ENCODE measurements at regions not wholly inside any gene's neighbourhood (a gene's known extent, or its start where the extent isn't known, plus 50 kb on each side); places are given as distances from the start of the nearest gene placed in this dataset.

DNA sequence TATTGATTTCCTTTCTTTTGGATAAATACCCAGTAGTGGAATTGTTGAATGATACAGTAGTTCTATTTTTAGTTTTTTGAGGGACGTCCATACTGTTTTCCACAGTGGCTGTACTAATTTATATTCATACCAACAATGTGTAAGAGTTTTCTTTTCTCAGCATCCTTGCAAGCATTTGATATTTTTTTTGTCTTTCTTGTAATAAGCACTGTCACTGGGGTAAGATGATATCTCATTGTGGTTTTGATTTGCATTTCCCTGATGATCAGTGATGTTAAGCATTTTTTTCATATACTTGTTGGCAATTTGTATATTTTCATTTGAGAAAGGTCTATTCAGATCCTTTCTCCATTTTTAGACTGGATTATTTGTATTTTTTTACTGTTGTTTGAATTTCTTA lies 308.7 kb downstream of the PTEN start:
- H3K9me3 ChIP-seq (ENCODE audit: control insufficient read depth in 2 of 2, low read length in 2 of 2), result no peaks in the 10 kb centered on the region
- no peak overlapping the region for H3K27ac ChIP-seq (ENCODE audit: low read depth in 2 of 2, low read length in 2 of 2)
- no peak overlapping the region for H3K4me3 ChIP-seq (ENCODE audit: low read length in 2 of 2)
- H3K27me3 ChIP-seq (ENCODE audit: control insufficient read depth in 2 of 2, insufficient read depth in 2 of 2, low read length in 2 of 2), result no peaks in the 10 kb centered on the region
- H3K4me1 ChIP-seq (ENCODE audit: control insufficient read depth in 2 of 2, insufficient read depth in 2 of 2, low read length in 2 of 2), result no peaks in the 10 kb centered on the region
- H3K9ac ChIP-seq (ENCODE audit: low read depth in 1 of 2, low read length in 2 of 2), result no peak overlapping the region
- no peaks in the 10 kb centered on the region for H3K36me3 ChIP-seq (ENCODE audit: control insufficient read depth in 2 of 2, insufficient read depth in 2 of 2, low read length in 2 of 2)

DNA sequence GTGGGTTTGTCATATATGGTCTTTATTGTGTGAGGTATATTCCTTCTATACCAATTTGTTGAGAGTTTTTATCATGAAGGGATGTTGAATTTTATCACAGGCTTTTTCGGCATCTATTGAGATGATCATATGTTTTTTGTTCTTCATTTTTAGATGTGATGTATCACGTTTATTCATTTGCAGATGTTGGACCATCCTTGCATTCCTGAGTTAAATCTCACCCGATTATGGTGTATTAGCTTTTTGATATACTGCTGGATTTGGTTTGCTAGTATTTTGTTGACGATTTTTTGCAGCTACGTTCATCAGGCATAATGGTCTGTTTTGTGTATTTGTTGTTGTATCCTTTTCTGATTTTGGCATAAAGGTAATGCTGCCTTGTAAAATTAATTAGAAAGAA lies 311.0 kb downstream of the PTEN start:
- Histone ChIP-seq H3K36me3 (ENCODE audit: control insufficient read depth in 2 of 2, insufficient read depth in 2 of 2, low read length in 2 of 2) (no peaks in the 10 kb centered on the region), H3K9me3 (ENCODE audit: control insufficient read depth in 2 of 2, low read length in 2 of 2) (no peaks in the 10 kb centered on the region), H3K4me3 (ENCODE audit: low read length in 2 of 2) (no peak overlapping the region), H3K4me1 (ENCODE audit: control insufficient read depth in 2 of 2, insufficient read depth in 2 of 2, low read length in 2 of 2) (no peaks in the 10 kb centered on the region), H3K9ac (ENCODE audit: low read depth in 1 of 2, low read length in 2 of 2) (no peak overlapping the region), H3K27ac (ENCODE audit: low read depth in 2 of 2, low read length in 2 of 2) (no peak overlapping the region), H3K27me3 (ENCODE audit: control insufficient read depth in 2 of 2, insufficient read depth in 2 of 2, low read length in 2 of 2) (no peaks in the 10 kb centered on the region)

DNA sequence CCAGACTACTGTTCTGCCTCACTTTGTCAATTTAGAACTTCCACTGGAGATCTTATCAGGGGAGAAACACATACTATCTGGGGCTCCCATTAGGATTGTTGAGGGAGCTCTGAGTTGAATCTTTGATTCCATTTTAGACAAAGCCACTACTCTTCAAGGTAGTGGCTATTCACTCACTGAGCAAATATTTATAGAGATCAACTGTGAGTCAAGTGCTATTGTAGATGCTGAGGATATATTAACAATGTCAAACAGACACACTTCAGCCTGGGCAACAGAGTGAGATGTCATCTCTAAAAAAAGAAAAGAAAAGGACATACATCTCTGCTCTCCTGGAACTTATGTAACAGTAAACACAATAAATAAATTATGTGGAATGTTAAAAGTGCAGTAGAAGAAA lies 315.3 kb downstream of the PTEN start:
- no peak overlapping the region for H3K27ac ChIP-seq (ENCODE audit: low read depth in 2 of 2, low read length in 2 of 2)
- H3K4me3 ChIP-seq (ENCODE audit: low read length in 2 of 2), result no peak overlapping the region
- no peak overlapping the region for H3K9ac ChIP-seq (ENCODE audit: low read depth in 1 of 2, low read length in 2 of 2)
- no peaks in the 10 kb centered on the region for H3K27me3 ChIP-seq (ENCODE audit: control insufficient read depth in 2 of 2, insufficient read depth in 2 of 2, low read length in 2 of 2)
- H3K4me1 ChIP-seq (ENCODE audit: control insufficient read depth in 2 of 2, insufficient read depth in 2 of 2, low read length in 2 of 2), result no peaks in the 10 kb centered on the region
- no peaks in the 10 kb centered on the region for H3K36me3 ChIP-seq (ENCODE audit: control insufficient read depth in 2 of 2, insufficient read depth in 2 of 2, low read length in 2 of 2)
- no peaks in the 10 kb centered on the region for H3K9me3 ChIP-seq (ENCODE audit: control insufficient read depth in 2 of 2, low read length in 2 of 2)

DNA sequence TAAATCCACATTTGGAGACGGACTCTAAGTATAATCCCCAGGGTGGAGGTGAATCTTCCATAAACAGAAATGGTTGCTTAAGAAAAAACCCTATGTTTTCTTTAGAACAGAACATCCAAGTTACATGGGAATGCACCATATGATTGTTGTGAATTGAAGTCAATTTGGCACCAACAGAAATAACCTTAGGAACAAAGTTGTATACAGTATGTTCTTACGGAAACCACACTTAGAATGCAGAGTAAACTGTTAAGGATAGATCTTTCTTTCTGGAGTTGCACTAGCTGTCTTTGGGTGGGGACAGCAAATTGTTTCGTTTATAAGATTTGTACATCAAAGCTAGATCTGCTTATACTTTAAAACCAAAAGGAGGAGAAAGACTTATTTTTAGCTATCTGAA lies 316.4 kb downstream of the PTEN start:
- Histone ChIP-seq H3K27ac (ENCODE audit: low read depth in 2 of 2, low read length in 2 of 2) (no peak overlapping the region), H3K9me3 (ENCODE audit: control insufficient read depth in 2 of 2, low read length in 2 of 2) (no peaks in the 10 kb centered on the region), H3K9ac (ENCODE audit: low read depth in 1 of 2, low read length in 2 of 2) (no peak overlapping the region), H3K4me3 (ENCODE audit: low read length in 2 of 2) (no peak overlapping the region), H3K4me1 (ENCODE audit: control insufficient read depth in 2 of 2, insufficient read depth in 2 of 2, low read length in 2 of 2) (peaks cover 0 to 4% of the 10 kb centered on the region in 2 donors), H3K27me3 (ENCODE audit: control insufficient read depth in 2 of 2, insufficient read depth in 2 of 2, low read length in 2 of 2) (no peaks in the 10 kb centered on the region), H3K36me3 (ENCODE audit: control insufficient read depth in 2 of 2, insufficient read depth in 2 of 2, low read length in 2 of 2) (no peaks in the 10 kb centered on the region)

DNA sequence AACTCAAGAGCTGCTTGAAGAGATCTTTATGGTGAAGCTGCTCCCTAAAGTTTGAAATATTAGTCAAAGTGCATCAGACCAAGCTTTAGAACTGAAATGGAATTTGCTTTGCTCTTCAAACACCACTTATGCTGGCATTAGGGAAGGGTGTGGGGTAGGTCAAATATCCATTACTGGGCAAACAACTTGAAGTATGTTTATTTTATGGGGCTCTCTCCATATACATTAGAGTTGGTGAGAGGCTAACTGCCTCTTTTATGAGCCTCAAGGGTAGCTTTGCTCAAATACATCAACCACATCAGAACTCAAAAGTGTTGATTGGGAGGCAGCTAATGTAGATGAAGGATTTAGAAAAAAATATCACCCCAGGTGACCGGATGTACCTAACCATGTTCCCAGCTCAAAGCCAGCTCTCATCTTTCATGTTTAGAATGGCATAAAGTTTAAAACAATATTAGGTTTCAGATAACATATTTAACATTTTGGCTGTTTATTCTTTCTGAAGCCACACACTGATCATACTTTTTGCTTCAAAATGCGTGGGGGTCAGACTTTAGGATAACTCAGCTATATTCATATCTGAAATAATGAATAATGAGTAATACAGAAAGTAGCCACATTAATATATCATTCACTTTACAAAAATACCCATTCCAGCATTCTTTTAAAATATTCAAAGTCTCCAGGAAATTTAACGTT lies 318.6 kb downstream of the PTEN start:
- Histone ChIP-seq H3K36me3 (ENCODE audit: control insufficient read depth in 2 of 2, insufficient read depth in 2 of 2, low read length in 2 of 2) (no peaks in the 10 kb centered on the region), H3K4me3 (ENCODE audit: low read length in 2 of 2) (no peak overlapping the region), H3K27me3 (ENCODE audit: control insufficient read depth in 2 of 2, insufficient read depth in 2 of 2, low read length in 2 of 2) (no peaks in the 10 kb centered on the region), H3K4me1 (ENCODE audit: control insufficient read depth in 2 of 2, insufficient read depth in 2 of 2, low read length in 2 of 2) (peaks cover 0 to 6% of the 10 kb centered on the region in 2 donors), H3K27ac (ENCODE audit: low read depth in 2 of 2, low read length in 2 of 2) (no peak overlapping the region), H3K9me3 (ENCODE audit: control insufficient read depth in 2 of 2, low read length in 2 of 2) (no peaks in the 10 kb centered on the region), H3K9ac (ENCODE audit: low read depth in 1 of 2, low read length in 2 of 2) (no peak overlapping the region)

DNA sequence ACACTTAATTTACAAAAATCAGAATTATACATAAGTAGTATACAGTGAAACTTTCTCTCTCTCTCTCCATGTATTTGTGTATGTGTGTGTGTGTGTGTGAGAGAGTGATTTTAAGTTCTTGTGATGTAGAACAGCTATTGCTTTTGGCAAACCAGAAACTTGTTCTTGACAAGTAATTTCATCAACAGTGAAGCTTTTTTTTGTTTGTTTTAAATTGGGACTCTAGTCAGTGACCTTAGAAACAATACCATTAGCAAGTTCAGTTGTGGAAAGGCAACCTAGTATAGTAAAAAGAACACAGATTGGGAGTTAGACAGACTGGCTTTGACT lies 319.1 kb downstream of the PTEN start:
- H3K4me1 ChIP-seq (ENCODE audit: control insufficient read depth in 2 of 2, insufficient read depth in 2 of 2, low read length in 2 of 2), result peaks cover 0 to 6% of the 10 kb centered on the region in 2 donors
- no peaks in the 10 kb centered on the region for H3K27me3 ChIP-seq (ENCODE audit: control insufficient read depth in 2 of 2, insufficient read depth in 2 of 2, low read length in 2 of 2)
- no peak overlapping the region for H3K4me3 ChIP-seq (ENCODE audit: low read length in 2 of 2)
- H3K36me3 ChIP-seq (ENCODE audit: control insufficient read depth in 2 of 2, insufficient read depth in 2 of 2, low read length in 2 of 2), result no peaks in the 10 kb centered on the region
- no peak overlapping the region for H3K9ac ChIP-seq (ENCODE audit: low read depth in 1 of 2, low read length in 2 of 2)
- no peaks in the 10 kb centered on the region for H3K9me3 ChIP-seq (ENCODE audit: control insufficient read depth in 2 of 2, low read length in 2 of 2)
- H3K27ac ChIP-seq (ENCODE audit: low read depth in 2 of 2, low read length in 2 of 2), result no peak overlapping the region

DNA sequence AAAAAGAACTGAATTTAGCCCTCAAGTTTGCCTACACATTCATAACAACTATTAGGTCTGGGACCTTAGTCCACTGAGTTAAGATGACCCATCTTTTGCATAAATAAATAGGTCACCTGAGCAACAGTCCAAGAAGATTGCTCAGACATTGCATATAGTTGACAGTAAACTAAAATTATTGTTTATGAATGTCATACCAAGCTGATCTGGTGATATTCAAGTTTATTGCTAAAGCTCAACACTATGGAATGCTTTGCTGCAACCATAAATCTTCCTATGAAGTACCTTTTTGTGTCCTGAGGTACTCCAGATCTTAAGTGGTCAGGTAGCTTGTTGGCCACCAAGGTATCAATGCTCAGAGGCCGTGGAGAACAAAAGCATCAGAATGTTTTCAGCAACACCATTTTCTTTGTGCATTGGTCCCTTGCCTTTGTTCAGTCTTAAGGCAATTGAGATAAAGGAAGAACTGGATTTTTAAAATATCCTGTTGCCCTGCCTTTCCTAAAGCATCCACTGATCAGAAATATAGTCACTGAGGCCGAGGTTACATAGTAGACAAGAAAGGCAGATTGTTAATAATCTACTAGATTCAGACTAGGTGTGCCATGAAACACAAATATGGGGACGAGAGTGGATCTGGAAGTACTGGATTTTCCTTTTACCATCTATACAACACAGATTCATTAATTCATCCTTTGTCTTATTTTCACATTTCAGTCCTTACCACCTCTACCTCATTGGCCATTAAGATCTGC lies 321.3 kb downstream of the PTEN start:
- H3K4me1 ChIP-seq (ENCODE audit: control insufficient read depth in 2 of 2, insufficient read depth in 2 of 2, low read length in 2 of 2), result peaks cover 0 to 6% of the 10 kb centered on the region in 2 donors
- H3K27ac ChIP-seq (ENCODE audit: low read depth in 2 of 2, low read length in 2 of 2), result no peak overlapping the region
- no peaks in the 10 kb centered on the region for H3K27me3 ChIP-seq (ENCODE audit: control insufficient read depth in 2 of 2, insufficient read depth in 2 of 2, low read length in 2 of 2)
- H3K9ac ChIP-seq (ENCODE audit: low read depth in 1 of 2, low read length in 2 of 2), result no peak overlapping the region
- no peaks in the 10 kb centered on the region for H3K36me3 ChIP-seq (ENCODE audit: control insufficient read depth in 2 of 2, insufficient read depth in 2 of 2, low read length in 2 of 2)
- H3K4me3 ChIP-seq (ENCODE audit: low read length in 2 of 2), result no peak overlapping the region
- no peaks in the 10 kb centered on the region for H3K9me3 ChIP-seq (ENCODE audit: control insufficient read depth in 2 of 2, low read length in 2 of 2)

DNA sequence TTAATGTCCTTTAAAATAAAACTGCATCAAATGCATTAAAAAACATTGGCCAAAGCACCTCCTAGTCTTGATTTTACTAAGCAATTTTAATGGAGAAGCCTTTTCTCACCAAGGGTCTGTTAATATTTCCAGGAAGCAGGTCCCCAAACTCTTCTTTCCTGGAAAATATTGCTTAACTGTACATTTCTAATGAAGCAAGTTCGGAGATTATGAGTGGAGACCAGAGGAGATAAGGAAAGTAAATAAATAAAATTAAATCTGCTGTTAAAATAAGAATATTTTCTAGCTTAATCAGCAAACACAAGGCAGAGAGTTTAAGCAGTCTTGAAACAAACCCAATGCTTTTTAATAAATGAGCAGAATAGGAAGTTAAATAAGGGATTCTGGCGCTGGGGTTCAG lies 322.4 kb downstream of the PTEN start:
- H3K27me3 ChIP-seq (ENCODE audit: control insufficient read depth in 2 of 2, insufficient read depth in 2 of 2, low read length in 2 of 2), result no peaks in the 10 kb centered on the region
- H3K27ac ChIP-seq (ENCODE audit: low read depth in 2 of 2, low read length in 2 of 2), result no peak overlapping the region
- H3K9ac ChIP-seq (ENCODE audit: low read depth in 1 of 2, low read length in 2 of 2), result no peak overlapping the region
- H3K4me1 ChIP-seq (ENCODE audit: control insufficient read depth in 2 of 2, insufficient read depth in 2 of 2, low read length in 2 of 2), result peaks cover 0 to 8% of the 10 kb centered on the region in 2 donors
- H3K9me3 ChIP-seq (ENCODE audit: control insufficient read depth in 2 of 2, low read length in 2 of 2), result no peaks in the 10 kb centered on the region
- H3K36me3 ChIP-seq (ENCODE audit: control insufficient read depth in 2 of 2, insufficient read depth in 2 of 2, low read length in 2 of 2), result no peaks in the 10 kb centered on the region
- no peak overlapping the region for H3K4me3 ChIP-seq (ENCODE audit: low read length in 2 of 2)

DNA sequence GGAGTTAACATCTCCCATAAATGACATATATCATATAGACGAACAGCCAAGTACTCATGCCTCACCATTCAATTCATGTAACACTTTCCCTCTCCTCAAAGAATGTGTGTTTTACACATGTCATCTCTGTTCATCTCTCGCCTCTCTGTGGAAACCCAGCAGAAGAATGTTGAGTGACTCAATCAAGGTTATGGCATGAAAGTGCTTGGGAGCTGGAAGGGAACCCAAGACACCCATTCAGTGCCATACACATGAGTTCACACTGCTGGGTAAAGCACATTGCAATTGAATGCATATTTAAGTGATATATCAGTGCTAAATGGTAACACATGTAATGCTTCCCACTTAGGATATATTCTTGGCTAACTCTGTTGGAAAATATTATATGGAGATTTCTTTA lies 322.9 kb downstream of the PTEN start:
- Histone ChIP-seq H3K27me3 (ENCODE audit: control insufficient read depth in 2 of 2, insufficient read depth in 2 of 2, low read length in 2 of 2) (no peaks in the 10 kb centered on the region), H3K9ac (ENCODE audit: low read depth in 1 of 2, low read length in 2 of 2) (no peak overlapping the region), H3K36me3 (ENCODE audit: control insufficient read depth in 2 of 2, insufficient read depth in 2 of 2, low read length in 2 of 2) (no peaks in the 10 kb centered on the region), H3K9me3 (ENCODE audit: control insufficient read depth in 2 of 2, low read length in 2 of 2) (no peaks in the 10 kb centered on the region), H3K4me1 (ENCODE audit: control insufficient read depth in 2 of 2, insufficient read depth in 2 of 2, low read length in 2 of 2) (peaks cover 0 to 10% of the 10 kb centered on the region in 2 donors), H3K4me3 (ENCODE audit: low read length in 2 of 2) (no peak overlapping the region), H3K27ac (ENCODE audit: low read depth in 2 of 2, low read length in 2 of 2) (no peak overlapping the region)

DNA sequence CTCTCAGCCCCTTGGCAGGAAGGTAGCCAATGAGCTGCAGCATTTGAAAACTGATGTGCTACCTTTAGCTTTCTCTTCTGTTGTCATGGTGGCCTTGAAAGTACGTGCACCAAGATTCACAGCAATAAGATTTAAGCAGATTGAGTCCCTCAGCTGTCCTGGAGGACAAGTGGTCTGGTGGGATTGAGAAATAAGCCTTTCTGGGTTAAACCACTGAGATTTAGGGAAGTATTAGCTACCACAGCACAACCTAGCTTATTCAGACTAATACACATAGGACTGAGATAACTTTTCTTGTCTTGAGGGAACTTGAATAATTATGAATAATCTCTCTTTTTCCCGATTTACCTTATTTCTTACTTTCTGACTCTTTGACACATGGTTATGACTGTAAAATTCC lies 324.0 kb downstream of the PTEN start:
- Histone ChIP-seq H3K4me1 (ENCODE audit: control insufficient read depth in 2 of 2, insufficient read depth in 2 of 2, low read length in 2 of 2) (peaks cover 0 to 10% of the 10 kb centered on the region in 2 donors), H3K9ac (ENCODE audit: low read depth in 1 of 2, low read length in 2 of 2) (no peak overlapping the region), H3K27me3 (ENCODE audit: control insufficient read depth in 2 of 2, insufficient read depth in 2 of 2, low read length in 2 of 2) (no peaks in the 10 kb centered on the region), H3K9me3 (ENCODE audit: control insufficient read depth in 2 of 2, low read length in 2 of 2) (no peaks in the 10 kb centered on the region), H3K27ac (ENCODE audit: low read depth in 2 of 2, low read length in 2 of 2) (no peak overlapping the region), H3K4me3 (ENCODE audit: low read length in 2 of 2) (no peak overlapping the region), H3K36me3 (ENCODE audit: control insufficient read depth in 2 of 2, insufficient read depth in 2 of 2, low read length in 2 of 2) (no peaks in the 10 kb centered on the region)
